ENCODE measurements at regions not wholly inside any gene's neighbourhood (a gene's known extent, or its start where the extent isn't known, plus 50 kb on each side); places are given as distances from the start of the nearest gene placed in this dataset.

DNA sequence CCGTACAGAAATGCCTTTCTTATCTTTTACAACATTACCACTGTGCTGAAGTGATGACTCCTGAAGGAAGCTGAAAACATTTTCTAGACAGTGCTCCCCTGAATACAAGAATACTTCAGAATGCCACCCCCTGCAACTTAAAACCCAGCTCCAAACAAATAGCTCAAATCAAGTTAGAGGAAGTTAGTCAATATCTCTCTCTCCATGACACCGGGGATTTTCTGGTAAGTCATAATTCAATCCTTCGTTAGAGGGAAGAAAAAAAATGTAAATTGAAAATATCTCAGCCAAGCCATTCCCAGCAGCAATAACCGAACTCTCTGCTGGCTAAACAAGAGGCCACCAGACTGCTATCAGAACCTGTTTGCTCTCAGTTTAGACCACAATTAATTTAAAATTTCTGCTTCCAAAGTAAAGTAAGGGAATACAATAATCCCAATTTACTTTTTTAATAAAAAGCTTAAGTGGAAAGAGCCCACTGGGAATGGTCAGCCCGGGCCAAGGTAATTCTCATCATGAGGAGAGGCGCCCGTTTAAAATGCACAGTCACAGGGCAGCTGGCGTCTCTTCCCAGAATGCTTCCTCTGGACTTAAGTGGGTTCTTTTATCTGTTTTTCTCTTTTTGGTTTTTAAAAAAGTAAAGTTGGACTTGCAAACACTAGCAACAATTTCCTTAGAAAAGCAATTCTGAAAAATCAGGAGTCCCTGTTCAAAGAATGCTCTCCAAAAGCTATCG is 710.1 kb upstream of the STXBP6 start:
- Histone ChIP-seq H3K36me3 (no peaks in the 10 kb centered on the region), H3K27me3 (no peaks in the 10 kb centered on the region), H3K4me1 (no peaks in the 10 kb centered on the region), H3K27ac (replicated peaks in 1 of 4) (no peak overlapping the region), H3K4me3 (no peak overlapping the region), H3K9me3 (no peaks in the 10 kb centered on the region)
- intact Hi-C loops (cut with DNase I), result no loop called here
- TF ChIP-seq EP300 (IDR thresholded peaks at IDR 0.05) (no peak), POLR2AphosphoS5 (IDR thresholded peaks at IDR 0.05) (no peak), POLR2A (IDR thresholded peaks at IDR 0.05; ENCODE audit: low read depth) (no peak)
- TF ChIP-seq, protein P1, sequence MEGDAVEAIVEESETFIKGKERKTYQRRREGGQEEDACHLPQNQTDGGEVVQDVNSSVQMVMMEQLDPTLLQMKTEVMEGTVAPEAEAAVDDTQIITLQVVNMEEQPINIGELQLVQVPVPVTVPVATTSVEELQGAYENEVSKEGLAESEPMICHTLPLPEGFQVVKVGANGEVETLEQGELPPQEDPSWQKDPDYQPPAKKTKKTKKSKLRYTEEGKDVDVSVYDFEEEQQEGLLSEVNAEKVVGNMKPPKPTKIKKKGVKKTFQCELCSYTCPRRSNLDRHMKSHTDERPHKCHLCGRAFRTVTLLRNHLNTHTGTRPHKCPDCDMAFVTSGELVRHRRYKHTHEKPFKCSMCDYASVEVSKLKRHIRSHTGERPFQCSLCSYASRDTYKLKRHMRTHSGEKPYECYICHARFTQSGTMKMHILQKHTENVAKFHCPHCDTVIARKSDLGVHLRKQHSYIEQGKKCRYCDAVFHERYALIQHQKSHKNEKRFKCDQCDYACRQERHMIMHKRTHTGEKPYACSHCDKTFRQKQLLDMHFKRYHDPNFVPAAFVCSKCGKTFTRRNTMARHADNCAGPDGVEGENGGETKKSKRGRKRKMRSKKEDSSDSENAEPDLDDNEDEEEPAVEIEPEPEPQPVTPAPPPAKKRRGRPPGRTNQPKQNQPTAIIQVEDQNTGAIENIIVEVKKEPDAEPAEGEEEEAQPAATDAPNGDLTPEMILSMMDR (IDR thresholded peaks at IDR 0.05), result no peak
- WGBS, result 79% methylated on average over 9 of the region's 9 CpGs
- DNase-seq (ENCODE audit: extremely low spot score), result no peak

GRCh38 chr14:25759256-25759655 is 709.3 kb upstream of the STXBP6 start:
- Histone ChIP-seq H3K4me1 (no peaks in the 10 kb centered on the region), H3K27me3 (no peaks in the 10 kb centered on the region), H3K36me3 (no peaks in the 10 kb centered on the region), H3K9me3 (no peaks in the 10 kb centered on the region), H3K27ac (replicated peaks in 1 of 4) (no peak overlapping the region), H3K4me3 (no peak overlapping the region)
- intact Hi-C loops (cut with DNase I), result no loop called here
- DNase-seq (ENCODE audit: extremely low spot score), result no peak
- WGBS, result 76% methylated on average over 2 of the region's 2 CpGs
- TF ChIP-seq EP300 (IDR thresholded peaks at IDR 0.05), result no peak
- TF ChIP-seq POLR2AphosphoS5 (IDR thresholded peaks at IDR 0.05), result no peak
- TF ChIP-seq, protein P1 (IDR thresholded peaks at IDR 0.05), result no peak
- TF ChIP-seq POLR2A (IDR thresholded peaks at IDR 0.05; ENCODE audit: low read depth), result no peak

- Histone ChIP-seq H3K9me3 (no peaks in the 10 kb centered on the region), H3K4me3 (no peak overlapping the region), H3K4me1 (no peaks in the 10 kb centered on the region), H3K36me3 (no peaks in the 10 kb centered on the region), H3K27ac (replicated peaks in 1 of 4) (no peak overlapping the region), H3K27me3 (no peaks in the 10 kb centered on the region)
- 88% methylated on average over 3 of the region's 3 CpGs for WGBS
- DNase-seq (ENCODE audit: extremely low spot score), result no peak
- intact Hi-C loops (cut with DNase I), result no loop called here
- TF ChIP-seq POLR2AphosphoS5 (IDR thresholded peaks at IDR 0.05) (no peak), EP300 (IDR thresholded peaks at IDR 0.05) (no peak), POLR2A (IDR thresholded peaks at IDR 0.05; ENCODE audit: low read depth) (no peak)
- TF ChIP-seq, protein P1 (IDR thresholded peaks at IDR 0.05), result no peak
Measured at GRCh38 chr14:25757364-25757763, 707.4 kb upstream of the STXBP6 start.

DNA sequence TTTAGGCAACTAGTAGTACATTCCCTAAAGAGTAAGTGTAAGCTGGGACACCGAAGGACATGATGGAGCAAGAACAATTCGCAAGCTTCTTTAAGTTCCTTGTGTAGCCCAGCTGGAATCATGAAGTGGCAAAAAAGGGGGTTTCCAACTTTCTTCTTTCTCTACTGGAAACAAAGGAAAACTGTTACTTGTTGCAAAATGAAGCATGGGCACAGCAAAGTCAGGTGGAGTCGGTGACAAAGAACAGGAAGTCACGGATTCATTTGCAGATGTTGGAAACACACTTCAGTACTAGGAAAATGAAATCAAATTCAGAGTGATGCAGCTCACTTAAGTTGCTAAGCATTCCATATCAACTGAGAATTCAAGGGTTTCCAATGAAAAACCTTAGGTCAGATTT is 706.9 kb upstream of the STXBP6 start:
- intact Hi-C loops (cut with DNase I), result no loop called here
- H3K4me3 ChIP-seq, result no peak overlapping the region
- H3K27ac ChIP-seq (replicated peaks in 1 of 4), result no peak overlapping the region
- H3K27me3 ChIP-seq, result no peaks in the 10 kb centered on the region
- H3K36me3 ChIP-seq, result no peaks in the 10 kb centered on the region
- 67% methylated on average over 4 of the region's 4 CpGs for WGBS
- DNase-seq (ENCODE audit: extremely low spot score), result no peak
- H3K4me1 ChIP-seq, result no peaks in the 10 kb centered on the region
- no peaks in the 10 kb centered on the region for H3K9me3 ChIP-seq
- TF ChIP-seq, protein P1 (IDR thresholded peaks at IDR 0.05), result no peak
- TF ChIP-seq POLR2A (IDR thresholded peaks at IDR 0.05; ENCODE audit: low read depth), result no peak
- TF ChIP-seq EP300 (IDR thresholded peaks at IDR 0.05), result no peak

GRCh38 chr14:25753130-25753529 is 703.2 kb upstream of the STXBP6 start:
- no peak overlapping the region for H3K4me3 ChIP-seq
- no peaks in the 10 kb centered on the region for H3K4me1 ChIP-seq
- no peaks in the 10 kb centered on the region for H3K36me3 ChIP-seq
- no peak overlapping the region for H3K27ac ChIP-seq (replicated peaks in 1 of 4)
- WGBS, result 63% methylated on average over 4 of the region's 4 CpGs
- intact Hi-C loops (cut with DNase I), result no loop called here
- no peaks in the 10 kb centered on the region for H3K9me3 ChIP-seq
- no peak for DNase-seq (ENCODE audit: extremely low spot score)
- no peaks in the 10 kb centered on the region for H3K27me3 ChIP-seq
- no peak for TF ChIP-seq EP300 (IDR thresholded peaks at IDR 0.05)
- TF ChIP-seq POLR2AphosphoS5 (IDR thresholded peaks at IDR 0.05), result no peak
- TF ChIP-seq, protein P1 (IDR thresholded peaks at IDR 0.05), result no peak
- TF ChIP-seq POLR2A (IDR thresholded peaks at IDR 0.05; ENCODE audit: low read depth), result no peak

Measured in esophagus muscularis mucosa (tissue), 4 donors.